ENCODE measurements at regions not wholly inside any gene's neighbourhood (a gene's known extent, or its start where the extent isn't known, plus 50 kb on each side); places are given as distances from the start of the nearest gene placed in this dataset.

DNA sequence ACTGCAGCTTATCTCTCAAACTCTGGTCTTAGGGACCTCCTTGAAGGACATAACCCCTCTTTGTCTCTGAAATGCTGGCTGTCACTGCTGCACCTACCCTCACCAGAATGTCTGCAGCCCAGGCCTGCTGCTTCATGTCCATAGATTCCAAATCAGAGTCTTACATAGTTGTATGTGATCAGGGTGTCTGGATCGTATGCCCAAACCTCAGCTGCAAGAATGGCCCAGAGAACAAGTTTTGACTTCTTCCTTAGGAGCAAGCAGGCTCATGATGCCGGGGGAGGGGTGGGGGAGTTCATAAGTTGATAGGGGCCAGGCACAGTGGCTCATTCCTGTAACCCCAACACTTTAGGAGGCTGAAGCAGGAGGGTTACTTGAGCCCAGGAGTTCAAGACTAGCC is 55.8 kb upstream of the RMDN2 start:
- DNase-seq: no peak

DNA sequence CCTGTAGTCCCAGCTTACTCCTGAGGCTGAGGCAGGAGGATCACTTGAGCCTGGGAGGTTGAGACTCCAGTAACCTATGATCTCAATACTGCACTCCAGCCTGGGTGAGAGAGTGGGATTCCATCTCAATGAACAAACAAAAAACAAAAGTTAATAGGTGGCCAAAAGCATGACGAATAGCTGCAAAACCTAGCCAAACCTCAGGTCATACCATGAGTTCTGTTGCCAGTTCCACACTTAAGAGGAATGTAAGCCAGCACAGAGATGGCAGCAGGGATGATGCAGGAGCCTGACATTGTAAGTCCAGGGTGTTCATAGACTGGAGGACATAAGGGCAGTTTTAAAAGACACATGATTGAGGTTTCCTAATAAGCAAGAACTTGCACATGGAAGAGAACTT is 55.3 kb upstream of the RMDN2 start:
- DNase-seq: no peak

DNA sequence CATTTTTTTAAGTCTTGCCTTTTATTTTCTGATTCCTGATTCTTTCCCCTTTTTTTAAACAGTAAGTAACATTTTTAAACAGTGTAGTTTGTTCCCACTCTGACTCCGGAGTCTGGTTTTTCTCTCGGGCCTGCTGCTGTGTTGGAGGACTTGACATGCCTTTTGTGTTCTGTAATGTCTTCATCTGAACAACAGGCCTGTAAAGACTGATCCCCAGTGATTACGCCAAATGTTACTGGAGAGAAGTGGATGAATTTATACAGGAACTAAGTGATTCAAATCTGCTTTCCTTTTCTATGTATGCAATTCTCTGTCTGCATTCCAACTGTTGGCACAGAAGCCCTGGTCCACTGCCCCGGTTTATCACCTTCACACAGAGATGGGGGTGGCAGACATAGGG is 54.3 kb upstream of the RMDN2 start:
- DNase-seq: no peak

DNA sequence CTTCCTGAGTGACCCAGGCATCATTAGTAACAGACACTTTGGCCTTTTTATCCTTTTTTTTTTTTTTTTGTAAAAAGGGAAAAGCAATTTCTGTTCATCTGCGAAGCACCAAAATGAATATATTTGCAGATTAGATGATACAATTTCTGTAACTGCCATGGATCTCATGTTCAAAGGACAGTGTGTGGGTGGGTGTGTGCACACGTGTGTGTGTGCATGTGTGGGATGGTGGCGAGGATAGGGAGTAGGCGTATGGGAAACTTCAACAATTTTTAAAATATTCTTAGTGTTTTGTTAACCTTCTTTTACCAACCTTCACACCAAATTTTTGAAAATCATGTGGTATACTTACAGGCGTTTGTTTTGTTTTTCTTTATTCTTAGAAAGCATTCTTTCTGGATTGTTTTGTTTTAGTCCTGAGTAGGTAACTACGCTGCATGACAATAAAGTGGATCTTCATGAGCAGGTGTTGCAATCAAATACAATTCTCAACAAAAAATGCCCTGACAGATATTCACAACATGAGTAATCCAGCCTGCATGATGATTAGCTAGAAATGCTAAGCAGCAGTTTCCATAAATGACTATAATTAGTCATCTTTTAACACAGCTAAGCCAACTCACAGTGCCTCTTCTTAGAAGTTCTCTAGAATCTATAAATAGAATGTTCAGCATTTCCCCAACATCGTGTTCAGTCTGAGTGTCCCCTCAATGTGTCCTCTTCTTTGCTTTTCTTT is 53.5 kb upstream of the RMDN2 start:
- no peak for DNase-seq

DNA sequence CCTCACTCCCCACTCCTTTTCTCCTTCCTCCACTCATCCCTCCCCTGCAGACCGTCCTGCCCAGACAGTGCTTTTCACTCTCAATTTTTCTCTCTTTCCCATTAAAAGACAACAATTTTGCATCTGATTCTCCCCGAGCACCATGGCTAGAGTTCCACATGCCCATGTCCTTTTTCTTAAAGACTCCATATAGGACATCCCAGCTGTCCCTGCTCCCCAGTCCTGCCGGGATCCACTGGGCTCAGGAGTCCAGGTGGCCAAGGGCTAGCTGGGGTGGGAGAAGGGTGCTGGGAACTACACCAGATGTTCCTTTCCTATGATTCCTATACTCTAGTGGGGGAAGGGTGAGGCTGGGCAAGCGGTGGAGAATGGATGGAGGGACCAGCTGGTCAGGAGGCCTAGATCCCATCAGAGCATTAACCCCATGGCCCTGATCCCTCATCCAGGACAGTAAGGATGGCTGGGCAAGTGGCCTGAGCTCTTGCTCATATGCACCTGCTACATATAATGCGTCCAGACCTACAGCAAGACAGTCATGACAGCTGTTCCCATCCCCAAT is 52.8 kb upstream of the RMDN2 start:
- DNase-seq: no peak

DNA sequence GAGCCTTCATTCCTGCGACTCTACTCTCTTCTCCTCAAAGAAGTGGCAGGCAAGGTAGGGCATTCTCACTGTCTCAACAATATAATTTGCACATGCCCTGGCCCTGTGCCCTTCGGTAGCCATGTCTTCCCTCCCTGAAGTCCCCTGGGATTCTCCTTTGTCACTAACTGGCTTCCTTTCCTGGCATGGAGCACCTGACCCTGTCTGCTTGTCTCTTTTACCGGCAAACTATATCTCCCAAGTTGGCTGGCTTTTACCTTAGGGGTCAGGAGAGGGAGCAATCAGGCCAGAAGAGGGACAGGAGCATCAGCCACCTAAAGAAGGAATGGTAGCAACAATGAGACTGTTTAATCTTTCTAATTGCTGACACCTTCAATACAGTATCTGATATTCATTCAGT is 51.9 kb upstream of the RMDN2 start:
- DNase-seq: no peak

DNA sequence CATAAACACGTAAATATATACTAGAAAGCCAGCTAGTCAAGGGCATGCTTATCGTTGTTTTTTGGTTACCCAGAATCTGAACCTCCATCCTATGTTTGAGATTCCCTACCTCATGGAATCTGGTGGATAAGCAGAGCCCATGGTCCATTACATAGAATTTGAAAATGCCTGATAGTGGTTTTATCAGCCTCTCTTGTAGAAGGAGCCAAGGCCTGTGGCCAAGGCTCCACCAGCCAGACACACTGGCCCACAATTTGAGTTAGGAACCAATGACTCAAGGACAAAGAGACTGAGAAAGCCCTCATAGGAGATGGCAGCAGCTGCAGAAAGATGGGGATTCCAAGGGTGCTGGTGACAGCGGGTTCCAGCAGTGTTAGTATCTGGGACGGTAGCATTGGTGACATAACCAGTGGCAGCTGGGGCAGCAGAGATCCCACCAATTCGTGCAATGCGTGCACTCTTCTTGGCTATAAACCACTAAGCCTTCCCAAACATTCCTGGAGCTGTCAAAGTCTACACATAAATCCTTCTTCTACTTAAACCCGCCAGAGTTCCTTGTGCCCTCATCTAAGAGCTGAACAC is 51.2 kb upstream of the RMDN2 start:
- DNase-seq: no peak

DNA sequence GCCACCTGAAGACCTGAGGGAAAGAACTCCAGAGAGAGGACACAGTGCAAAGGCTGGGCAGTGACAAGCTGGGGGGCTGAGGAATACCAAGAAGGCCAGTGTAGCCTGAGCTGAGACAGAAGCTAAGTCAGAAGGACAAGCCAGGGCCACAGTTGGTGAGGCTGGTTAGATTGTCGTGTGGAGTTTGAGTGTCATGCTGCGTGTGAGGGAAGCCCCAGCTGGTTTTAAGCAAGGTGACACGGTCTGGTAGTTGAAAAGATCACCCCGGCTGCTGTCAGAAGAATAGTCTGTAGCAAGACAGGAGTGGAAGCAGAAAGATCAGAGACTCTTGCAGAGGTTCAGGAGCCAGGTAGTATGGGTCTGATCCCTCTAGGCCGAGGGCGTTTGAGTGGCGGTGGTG is 50.6 kb upstream of the RMDN2 start:
- no peak for DNase-seq
